H1 (cell line): ENCODE measurements at regions not wholly inside any gene's neighbourhood (a gene's known extent, or its start where the extent isn't known, plus 50 kb on each side); places are given as distances from the start of the nearest gene placed in this dataset.

ENCODE experiments used
- GTF2F1 ChIP-seq: IDR thresholded peaks from 2 replicates; pipeline ENCODE4 v1.6.1; 2012; ENCODE audit warnings: low read depth, low read length, improper control_type of control experiment, borderline replicate concordance
- JUND ChIP-seq: IDR thresholded peaks from 2 replicates; pipeline ENCODE4 v1.6.1; 2011; ENCODE audit warnings: mild to moderate bottlenecking, improper control_type of control experiment, low read length
- TF ChIP-seq, protein P1 (sequence below): fragments of 300-600 bp; sonication (generic); IDR thresholded peaks from 2 replicates; pipeline ENCODE4 v1.7.1; 2012; ENCODE audit warnings: low read length, moderate library complexity, mild to moderate bottlenecking, inconsistent platforms; ENCODE audit not compliant: insufficient replicate concordance

DNA sequence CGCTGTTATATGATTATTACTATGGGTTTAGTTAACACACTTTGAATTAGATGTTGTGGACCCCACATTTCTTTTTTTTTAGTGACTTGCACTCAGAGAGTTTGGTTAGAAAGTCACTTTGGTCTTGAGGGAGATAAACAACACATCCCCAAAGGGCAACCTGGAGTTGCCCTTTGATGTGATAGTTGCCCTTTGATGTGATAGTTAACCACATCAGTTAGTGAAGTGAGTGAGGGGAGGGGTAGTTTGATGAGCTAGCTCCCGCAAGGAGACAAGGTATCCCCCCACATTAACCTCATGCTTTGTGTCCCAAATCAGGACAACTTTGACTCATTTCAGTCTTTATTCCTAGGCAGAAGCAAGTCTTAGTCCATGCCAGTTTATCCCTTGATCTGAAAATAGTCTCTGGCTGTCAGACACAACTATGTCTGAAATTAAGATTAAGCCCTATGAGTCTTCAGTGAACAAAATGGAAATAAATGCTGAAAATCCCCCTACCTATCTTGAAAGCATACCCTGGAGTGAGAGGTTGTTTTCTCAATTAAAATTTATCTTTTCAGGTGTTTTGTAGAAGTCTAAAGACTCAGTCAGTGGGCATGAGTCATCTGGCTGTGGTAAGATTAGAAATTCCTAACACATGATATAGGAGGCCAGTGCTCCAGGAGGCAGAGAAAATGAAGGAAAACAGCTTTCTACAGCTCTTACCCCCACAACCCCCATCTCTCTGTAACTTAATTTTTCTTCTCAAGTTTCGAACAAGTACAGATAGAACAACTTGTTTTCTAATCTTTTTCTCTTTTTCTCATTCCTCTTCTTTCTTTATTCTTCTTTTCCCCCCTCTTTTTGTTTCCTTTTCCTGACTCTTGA is 208.9 kb upstream of the DMRTA1 start (continued):
- TF ChIP-seq JUND (no peak), GTF2F1 (no peak)
- TF ChIP-seq, protein P1, sequence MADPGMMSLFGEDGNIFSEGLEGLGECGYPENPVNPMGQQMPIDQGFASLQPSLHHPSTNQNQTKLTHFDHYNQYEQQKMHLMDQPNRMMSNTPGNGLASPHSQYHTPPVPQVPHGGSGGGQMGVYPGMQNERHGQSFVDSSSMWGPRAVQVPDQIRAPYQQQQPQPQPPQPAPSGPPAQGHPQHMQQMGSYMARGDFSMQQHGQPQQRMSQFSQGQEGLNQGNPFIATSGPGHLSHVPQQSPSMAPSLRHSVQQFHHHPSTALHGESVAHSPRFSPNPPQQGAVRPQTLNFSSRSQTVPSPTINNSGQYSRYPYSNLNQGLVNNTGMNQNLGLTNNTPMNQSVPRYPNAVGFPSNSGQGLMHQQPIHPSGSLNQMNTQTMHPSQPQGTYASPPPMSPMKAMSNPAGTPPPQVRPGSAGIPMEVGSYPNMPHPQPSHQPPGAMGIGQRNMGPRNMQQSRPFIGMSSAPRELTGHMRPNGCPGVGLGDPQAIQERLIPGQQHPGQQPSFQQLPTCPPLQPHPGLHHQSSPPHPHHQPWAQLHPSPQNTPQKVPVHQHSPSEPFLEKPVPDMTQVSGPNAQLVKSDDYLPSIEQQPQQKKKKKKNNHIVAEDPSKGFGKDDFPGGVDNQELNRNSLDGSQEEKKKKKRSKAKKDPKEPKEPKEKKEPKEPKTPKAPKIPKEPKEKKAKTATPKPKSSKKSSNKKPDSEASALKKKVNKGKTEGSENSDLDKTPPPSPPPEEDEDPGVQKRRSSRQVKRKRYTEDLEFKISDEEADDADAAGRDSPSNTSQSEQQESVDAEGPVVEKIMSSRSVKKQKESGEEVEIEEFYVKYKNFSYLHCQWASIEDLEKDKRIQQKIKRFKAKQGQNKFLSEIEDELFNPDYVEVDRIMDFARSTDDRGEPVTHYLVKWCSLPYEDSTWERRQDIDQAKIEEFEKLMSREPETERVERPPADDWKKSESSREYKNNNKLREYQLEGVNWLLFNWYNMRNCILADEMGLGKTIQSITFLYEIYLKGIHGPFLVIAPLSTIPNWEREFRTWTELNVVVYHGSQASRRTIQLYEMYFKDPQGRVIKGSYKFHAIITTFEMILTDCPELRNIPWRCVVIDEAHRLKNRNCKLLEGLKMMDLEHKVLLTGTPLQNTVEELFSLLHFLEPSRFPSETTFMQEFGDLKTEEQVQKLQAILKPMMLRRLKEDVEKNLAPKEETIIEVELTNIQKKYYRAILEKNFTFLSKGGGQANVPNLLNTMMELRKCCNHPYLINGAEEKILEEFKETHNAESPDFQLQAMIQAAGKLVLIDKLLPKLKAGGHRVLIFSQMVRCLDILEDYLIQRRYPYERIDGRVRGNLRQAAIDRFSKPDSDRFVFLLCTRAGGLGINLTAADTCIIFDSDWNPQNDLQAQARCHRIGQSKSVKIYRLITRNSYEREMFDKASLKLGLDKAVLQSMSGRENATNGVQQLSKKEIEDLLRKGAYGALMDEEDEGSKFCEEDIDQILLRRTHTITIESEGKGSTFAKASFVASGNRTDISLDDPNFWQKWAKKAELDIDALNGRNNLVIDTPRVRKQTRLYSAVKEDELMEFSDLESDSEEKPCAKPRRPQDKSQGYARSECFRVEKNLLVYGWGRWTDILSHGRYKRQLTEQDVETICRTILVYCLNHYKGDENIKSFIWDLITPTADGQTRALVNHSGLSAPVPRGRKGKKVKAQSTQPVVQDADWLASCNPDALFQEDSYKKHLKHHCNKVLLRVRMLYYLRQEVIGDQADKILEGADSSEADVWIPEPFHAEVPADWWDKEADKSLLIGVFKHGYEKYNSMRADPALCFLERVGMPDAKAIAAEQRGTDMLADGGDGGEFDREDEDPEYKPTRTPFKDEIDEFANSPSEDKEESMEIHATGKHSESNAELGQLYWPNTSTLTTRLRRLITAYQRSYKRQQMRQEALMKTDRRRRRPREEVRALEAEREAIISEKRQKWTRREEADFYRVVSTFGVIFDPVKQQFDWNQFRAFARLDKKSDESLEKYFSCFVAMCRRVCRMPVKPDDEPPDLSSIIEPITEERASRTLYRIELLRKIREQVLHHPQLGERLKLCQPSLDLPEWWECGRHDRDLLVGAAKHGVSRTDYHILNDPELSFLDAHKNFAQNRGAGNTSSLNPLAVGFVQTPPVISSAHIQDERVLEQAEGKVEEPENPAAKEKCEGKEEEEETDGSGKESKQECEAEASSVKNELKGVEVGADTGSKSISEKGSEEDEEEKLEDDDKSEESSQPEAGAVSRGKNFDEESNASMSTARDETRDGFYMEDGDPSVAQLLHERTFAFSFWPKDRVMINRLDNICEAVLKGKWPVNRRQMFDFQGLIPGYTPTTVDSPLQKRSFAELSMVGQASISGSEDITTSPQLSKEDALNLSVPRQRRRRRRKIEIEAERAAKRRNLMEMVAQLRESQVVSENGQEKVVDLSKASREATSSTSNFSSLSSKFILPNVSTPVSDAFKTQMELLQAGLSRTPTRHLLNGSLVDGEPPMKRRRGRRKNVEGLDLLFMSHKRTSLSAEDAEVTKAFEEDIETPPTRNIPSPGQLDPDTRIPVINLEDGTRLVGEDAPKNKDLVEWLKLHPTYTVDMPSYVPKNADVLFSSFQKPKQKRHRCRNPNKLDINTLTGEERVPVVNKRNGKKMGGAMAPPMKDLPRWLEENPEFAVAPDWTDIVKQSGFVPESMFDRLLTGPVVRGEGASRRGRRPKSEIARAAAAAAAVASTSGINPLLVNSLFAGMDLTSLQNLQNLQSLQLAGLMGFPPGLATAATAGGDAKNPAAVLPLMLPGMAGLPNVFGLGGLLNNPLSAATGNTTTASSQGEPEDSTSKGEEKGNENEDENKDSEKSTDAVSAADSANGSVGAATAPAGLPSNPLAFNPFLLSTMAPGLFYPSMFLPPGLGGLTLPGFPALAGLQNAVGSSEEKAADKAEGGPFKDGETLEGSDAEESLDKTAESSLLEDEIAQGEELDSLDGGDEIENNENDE = no peak
